ENCODE measurements at regions not wholly inside any gene's neighbourhood (a gene's known extent, or its start where the extent isn't known, plus 50 kb on each side); places are given as distances from the start of the nearest gene placed in this dataset.

GRCh38 chr13:90454002-90454636, 893.4 kb upstream of the MIR17HG start (continued):
- no peak for TF ChIP-seq ETS1 (IDR thresholded peaks at IDR 0.05)
- TF ChIP-seq EZH2phosphoT487 (IDR thresholded peaks at IDR 0.05; ENCODE audit: unreplicated experiment): no peak
- no peak for TF ChIP-seq CREB1 (CRISPR knock-in tag; IDR thresholded peaks at IDR 0.05; ENCODE audit: low read depth)
- TF ChIP-seq ZNF462 (CRISPR knock-in tag; IDR thresholded peaks at IDR 0.05): no peak

GRCh38 chr13:90455067-90455466, 892.4 kb upstream of the MIR17HG start:
- H3K4me3 Mint-ChIP-seq: no peak overlapping the region
- Histone ChIP-seq H4K20me1 (replicated peaks; ENCODE audit: insufficient read depth) (no peaks in the 10 kb centered on the region), H3F3A (replicated peaks; ENCODE audit: low read depth) (no peaks in the 10 kb centered on the region), H3K4me2 (no peak overlapping the region), H3K79me2 (replicated peaks; ENCODE audit: insufficient read depth) (no peaks in the 10 kb centered on the region), H3K4me1 (ENCODE audit: insufficient read depth) (no peaks in the 10 kb centered on the region), H2AFZ (no peak overlapping the region), H3K4me3 (no peak overlapping the region), H3K27ac (ENCODE audit: low read depth) (no peak overlapping the region), H3K27me3 (ENCODE audit: insufficient read depth) (no peaks in the 10 kb centered on the region), H3K36me3 (ENCODE audit: insufficient read depth) (no peaks in the 10 kb centered on the region), H3K9me2 (ENCODE audit: insufficient read depth) (no peaks in the 10 kb centered on the region)
- no peaks in the 10 kb centered on the region for H3K9me3 Mint-ChIP-seq
- H3K27ac Mint-ChIP-seq: no peak overlapping the region
- H3K27me3 Mint-ChIP-seq (ENCODE audit: insufficient read depth, low read depth, poor library complexity): no peaks in the 10 kb centered on the region
- no peak for TF ChIP-seq EZH2 (IDR thresholded peaks at IDR 0.05; ENCODE audit: low read depth, unreplicated experiment)
- TF ChIP-seq JUNB (IDR thresholded peaks at IDR 0.05; ENCODE audit: unreplicated experiment): no peak
- no peak for TF ChIP-seq ZNF114 (CRISPR knock-in tag; IDR thresholded peaks at IDR 0.05)
- TF ChIP-seq ETS1 (IDR thresholded peaks at IDR 0.05): no peak
- TF ChIP-seq ZNF331 (CRISPR knock-in tag; IDR thresholded peaks at IDR 0.05; ENCODE audit: low read depth): no peak
- no peak for TF ChIP-seq REST (IDR thresholded peaks at IDR 0.05; ENCODE audit: unreplicated experiment)
- TF ChIP-seq CREB1 (CRISPR knock-in tag; IDR thresholded peaks at IDR 0.05; ENCODE audit: low read depth): no peak
- no peak for TF ChIP-seq POLR2AphosphoS5 (IDR thresholded peaks at IDR 0.05; ENCODE audit: low read depth)
- H3K36me3 Mint-ChIP-seq (ENCODE audit: low read depth): no peaks in the 10 kb centered on the region
- DNase-seq (ENCODE audit: low spot score) (no peak), ATAC-seq (no peak)
- no peaks in the 10 kb centered on the region for H3K4me1 Mint-ChIP-seq

All from GM23338 (cell line).